Prostate gland (tissue), 2 donors: ENCODE measurements at regions not wholly inside any gene's neighbourhood (a gene's known extent, or its start where the extent isn't known, plus 50 kb on each side); places are given as distances from the start of the nearest gene placed in this dataset.

Experiments
- CTCF ChIP-seq, 4 experiments: fragments of 200-600 bp in 2 of 4; fragments of 450-650 bp in 2 of 4; sonication (generic) in 2 of 4; IDR thresholded peaks; 1 replicate in 3 of 4; 2 replicates in 1 of 4; pipeline ENCODE4 v1.5.1; 2016 to 2019; ENCODE audit warnings: antibody characterized with exemption in 4 of 4, mild to moderate bottlenecking in 2 of 4, moderate library complexity in 2 of 4
- POLR2A ChIP-seq: fragments of 450-650 bp; IDR thresholded peaks from one replicate; pipeline ENCODE4 v1.6.1; 2016; ENCODE audit warnings: antibody characterized with exemption, mild to moderate bottlenecking

GRCh38 chr3:40940651-40941050 lies 258.7 kb upstream of the CTNNB1 start:
- TF ChIP-seq CTCF (IDR thresholded peaks at IDR 0.05): no peak
- no peak for TF ChIP-seq POLR2A
